Esophagus muscularis mucosa (tissue), 4 donors: ENCODE measurements at regions not wholly inside any gene's neighbourhood (a gene's known extent, or its start where the extent isn't known, plus 50 kb on each side); places are given as distances from the start of the nearest gene placed in this dataset.

Source experiments
- EP300 ChIP-seq: sonication (generic); formaldehyde crosslinking; IDR thresholded peaks from one replicate; pipeline ENCODE4 v1.6.1; 2017; ENCODE audit warnings: antibody characterized with exemption
- POLR2A ChIP-seq: fragments of 450-650 bp; IDR thresholded peaks from one replicate; pipeline ENCODE4 v1.6.1; 2017; ENCODE audit warnings: antibody characterized with exemption, moderate library complexity, mild to moderate bottlenecking, low read depth
- POLR2AphosphoS5 ChIP-seq, 2 donors: sonication (generic); formaldehyde crosslinking; IDR thresholded peaks; one replicate each; pipeline ENCODE4 v1.6.1; 2017; ENCODE audit warnings: antibody characterized with exemption in 2 of 2
- TF ChIP-seq, protein P1 (sequence below), 3 experiments: fragments of 200-600 bp in 2 of 3; fragments of 450-650 bp in 1 of 3; sonication (generic) in 2 of 3; IDR thresholded peaks; one replicate each; pipeline ENCODE4 v1.5.1; 2017 to 2019; ENCODE audit warnings: antibody characterized with exemption in 3 of 3, mild to moderate bottlenecking in 2 of 3, moderate library complexity in 1 of 3

DNA sequence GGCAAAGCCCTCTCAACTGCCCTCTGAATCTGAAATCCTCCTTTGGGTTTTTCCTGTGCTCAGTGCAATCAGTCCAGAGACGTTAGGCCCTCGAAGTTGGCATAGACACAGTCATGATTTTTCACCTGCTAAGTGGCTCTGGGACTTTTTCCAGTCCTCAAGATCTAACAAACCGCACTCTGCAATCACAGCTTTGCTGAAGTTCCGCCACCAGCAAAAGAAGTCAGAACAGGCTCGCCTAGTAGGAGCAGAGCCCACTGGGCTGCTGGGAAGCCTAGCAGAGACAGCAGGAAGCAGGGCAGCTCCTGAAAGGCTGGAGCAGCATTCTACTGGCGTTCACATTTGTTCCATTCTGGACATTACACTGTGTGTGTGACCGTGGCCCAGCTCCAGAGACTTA lies 222.8 kb upstream of the KIF2A start:
- TF ChIP-seq, protein P1, sequence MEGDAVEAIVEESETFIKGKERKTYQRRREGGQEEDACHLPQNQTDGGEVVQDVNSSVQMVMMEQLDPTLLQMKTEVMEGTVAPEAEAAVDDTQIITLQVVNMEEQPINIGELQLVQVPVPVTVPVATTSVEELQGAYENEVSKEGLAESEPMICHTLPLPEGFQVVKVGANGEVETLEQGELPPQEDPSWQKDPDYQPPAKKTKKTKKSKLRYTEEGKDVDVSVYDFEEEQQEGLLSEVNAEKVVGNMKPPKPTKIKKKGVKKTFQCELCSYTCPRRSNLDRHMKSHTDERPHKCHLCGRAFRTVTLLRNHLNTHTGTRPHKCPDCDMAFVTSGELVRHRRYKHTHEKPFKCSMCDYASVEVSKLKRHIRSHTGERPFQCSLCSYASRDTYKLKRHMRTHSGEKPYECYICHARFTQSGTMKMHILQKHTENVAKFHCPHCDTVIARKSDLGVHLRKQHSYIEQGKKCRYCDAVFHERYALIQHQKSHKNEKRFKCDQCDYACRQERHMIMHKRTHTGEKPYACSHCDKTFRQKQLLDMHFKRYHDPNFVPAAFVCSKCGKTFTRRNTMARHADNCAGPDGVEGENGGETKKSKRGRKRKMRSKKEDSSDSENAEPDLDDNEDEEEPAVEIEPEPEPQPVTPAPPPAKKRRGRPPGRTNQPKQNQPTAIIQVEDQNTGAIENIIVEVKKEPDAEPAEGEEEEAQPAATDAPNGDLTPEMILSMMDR (IDR thresholded peaks at IDR 0.05) = no peak
- TF ChIP-seq POLR2AphosphoS5 (IDR thresholded peaks at IDR 0.05) = no peak
- no peak for TF ChIP-seq POLR2A
- no peak for TF ChIP-seq EP300
